ENCODE measurements at regions not wholly inside any gene's neighbourhood (a gene's known extent, or its start where the extent isn't known, plus 50 kb on each side); places are given as distances from the start of the nearest gene placed in this dataset.

GRCh38 chr1:4270651-4271337 lies 370.7 kb upstream of the C1orf174 start:
- no peak for TF ChIP-seq CTCF (IDR thresholded peaks at IDR 0.05)
- no peak for TF ChIP-seq POLR2A (IDR thresholded peaks at IDR 0.05)
